IPS-NIHi7 (cell line): ENCODE measurements at regions not wholly inside any gene's neighbourhood (a gene's known extent, or its start where the extent isn't known, plus 50 kb on each side); places are given as distances from the start of the nearest gene placed in this dataset.
"Not testable (repeated sequence)": the region's sequence is repeated elsewhere in the genome, so short reads cannot be mapped to it uniquely, and the experiment has no call there.

Source experiments
- DNase-seq: peaks from one replicate; pipeline ENCODE4 v3.0.0; 2012; ENCODE audit warnings: mixed read lengths; ENCODE audit errors: extremely low spot score

GRCh38 chr6:134787261-134787877 lies 162.5 kb downstream of the ALDH8A1 start:
- DNase-seq = no peak

GRCh38 chr6:134784336-134784735 lies 165.6 kb downstream of the ALDH8A1 start:
- no peak for DNase-seq

DNA sequence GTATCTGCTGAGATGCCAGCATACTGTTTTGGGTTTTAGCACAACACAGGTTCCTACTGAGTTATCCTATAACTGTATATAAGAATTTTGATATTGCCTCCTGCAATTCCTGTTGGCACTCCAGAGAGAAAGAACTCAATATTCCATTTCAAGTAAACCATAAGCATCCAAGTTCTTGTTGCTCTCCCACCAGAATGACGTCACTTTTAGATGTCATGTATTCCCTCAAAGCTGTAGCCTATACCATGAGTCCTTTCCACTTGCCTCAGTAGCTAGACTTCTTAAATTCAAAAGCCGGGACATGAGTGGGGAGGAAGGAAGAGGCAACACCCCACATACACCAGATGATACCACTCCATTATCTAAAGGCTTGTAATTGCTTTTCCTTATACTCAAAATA lies 171.5 kb downstream of the ALDH8A1 start:
- DNase-seq = no peak

DNA sequence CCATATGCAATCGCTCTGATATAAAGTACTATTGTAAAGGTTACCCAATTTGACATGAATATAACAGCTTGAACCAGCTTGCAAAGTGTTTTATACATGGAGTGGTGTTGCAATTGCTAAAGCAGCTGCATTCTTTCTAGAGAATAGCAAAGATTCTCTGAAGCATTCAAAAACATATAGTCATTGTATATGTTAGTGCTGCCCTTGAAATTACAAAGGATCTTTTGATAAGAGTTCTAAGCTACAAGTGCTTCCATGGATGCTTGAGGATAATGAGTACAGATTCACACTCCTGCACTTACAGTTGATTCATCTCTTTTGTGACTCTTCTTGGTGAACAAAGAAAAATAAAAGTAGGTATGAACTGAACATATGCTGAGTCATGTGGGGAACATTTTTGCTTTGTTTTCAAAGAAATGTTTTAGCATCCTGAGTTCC lies 175.7 kb downstream of the ALDH8A1 start:
- no peak for DNase-seq

DNA sequence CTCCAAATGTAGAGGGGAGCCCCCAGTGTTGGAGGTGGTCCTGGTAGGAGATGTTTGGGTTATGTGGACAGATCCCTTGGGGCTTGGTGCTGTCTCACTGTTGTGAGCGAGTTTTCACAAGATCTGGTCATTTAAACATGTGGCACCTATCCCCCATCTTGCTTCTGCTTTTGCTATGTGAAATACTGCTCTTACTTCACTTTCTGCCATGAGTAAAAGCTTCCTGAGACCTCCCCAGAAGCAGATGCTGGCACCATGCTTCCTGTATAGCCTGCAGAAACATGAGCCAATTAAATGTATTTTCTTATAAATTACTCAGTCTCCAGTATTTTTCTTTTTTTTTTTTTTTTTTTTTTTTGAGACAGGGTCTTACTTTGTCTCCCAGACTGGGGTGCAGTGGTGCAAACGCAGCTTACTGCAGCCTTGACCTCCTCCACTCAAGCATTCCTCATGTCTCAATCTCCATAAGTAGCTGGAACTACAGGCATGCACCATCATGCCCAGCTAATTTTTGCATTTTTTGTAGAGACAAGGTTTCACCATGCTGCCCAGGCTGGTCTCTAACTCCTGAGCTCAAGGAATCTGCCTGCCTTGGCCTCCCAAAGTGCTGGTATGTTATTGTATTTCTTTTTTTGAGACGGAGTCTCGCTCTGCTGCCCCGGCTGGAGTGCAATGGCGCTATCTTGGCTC lies 177.1 kb downstream of the ALDH8A1 start:
- DNase-seq = no peak

DNA sequence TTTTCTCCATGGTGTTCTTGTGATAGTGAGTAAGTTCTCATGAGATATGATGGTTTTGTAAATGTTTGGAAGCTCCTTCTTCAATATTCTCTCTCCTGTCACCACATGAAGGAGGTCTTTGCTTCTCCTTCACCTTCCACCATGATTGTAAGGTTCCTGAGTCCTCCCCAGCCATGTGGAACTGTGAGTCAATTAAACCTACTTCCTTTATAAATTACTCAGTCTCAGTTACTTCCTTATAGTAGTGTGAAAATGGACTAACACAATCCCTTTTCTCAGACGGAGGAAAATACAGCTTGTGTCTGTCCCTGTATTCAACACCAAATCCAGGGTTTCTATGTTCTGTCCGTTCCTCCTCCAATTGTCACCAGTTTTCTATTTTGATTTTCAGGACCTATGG lies 181.0 kb downstream of the ALDH8A1 start:
- no peak for DNase-seq

DNA sequence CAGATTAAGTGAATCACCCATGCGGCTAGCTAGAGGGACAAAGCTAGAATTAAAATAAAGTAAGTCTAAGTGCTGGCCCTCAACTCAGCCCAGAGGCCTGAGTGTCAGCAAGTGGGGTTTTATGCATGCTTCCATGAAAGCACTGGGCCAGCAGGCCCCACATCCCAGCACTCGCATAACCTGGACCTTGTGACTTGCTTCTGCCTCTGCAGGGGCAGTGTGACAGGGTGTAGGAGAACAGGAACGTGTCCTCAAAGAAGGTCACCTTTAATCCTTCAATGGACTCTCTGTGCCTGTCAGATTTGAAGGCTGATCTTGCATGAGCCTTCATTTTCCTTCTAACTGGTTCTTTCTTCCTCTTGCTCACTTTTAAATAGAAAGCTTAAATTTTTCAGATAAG lies 183.4 kb downstream of the ALDH8A1 start:
- no peak for DNase-seq

DNA sequence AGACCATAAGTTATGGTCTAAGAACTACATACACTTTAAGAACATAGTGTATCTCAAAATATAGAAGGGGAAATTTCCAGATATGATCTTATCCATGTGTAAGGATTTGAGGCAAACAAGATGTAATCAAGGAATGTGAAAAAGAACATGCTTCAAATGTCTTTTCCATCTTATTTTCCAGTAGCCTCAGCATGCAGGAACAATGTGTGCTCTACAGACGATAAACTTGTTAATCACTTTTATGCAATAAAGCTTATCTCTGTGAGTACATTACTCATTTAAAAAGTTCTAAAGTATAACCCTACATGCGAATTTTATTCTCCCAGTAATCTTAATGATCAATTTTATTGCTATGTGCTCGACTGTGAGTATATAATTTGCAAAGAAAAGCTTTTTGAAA lies 185.2 kb downstream of the ALDH8A1 start:
- no peak for DNase-seq

DNA sequence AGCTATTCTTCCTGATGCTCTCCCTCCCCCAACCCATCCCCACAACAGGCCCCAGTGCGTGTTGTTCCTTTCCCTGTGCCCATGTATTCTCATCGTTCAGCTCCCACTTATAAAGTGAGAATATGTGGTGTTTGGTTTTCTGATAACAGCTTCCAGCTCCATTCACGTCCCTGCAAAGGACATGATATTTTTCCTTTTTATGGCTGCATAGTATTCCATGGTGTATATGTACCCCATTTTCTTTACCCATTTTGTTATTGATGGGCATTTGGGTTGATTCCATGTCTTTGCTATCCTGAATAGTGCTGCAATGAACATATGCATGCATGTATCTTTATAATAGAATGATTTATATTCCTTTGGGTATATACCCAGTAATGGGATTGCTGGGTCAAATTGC lies 186.3 kb downstream of the ALDH8A1 start:
- DNase-seq = not testable (repeated sequence)

- DNase-seq = no peak
Observed at GRCh38 chr6:134758621-134759020, 191.3 kb downstream of the ALDH8A1 start.

DNA sequence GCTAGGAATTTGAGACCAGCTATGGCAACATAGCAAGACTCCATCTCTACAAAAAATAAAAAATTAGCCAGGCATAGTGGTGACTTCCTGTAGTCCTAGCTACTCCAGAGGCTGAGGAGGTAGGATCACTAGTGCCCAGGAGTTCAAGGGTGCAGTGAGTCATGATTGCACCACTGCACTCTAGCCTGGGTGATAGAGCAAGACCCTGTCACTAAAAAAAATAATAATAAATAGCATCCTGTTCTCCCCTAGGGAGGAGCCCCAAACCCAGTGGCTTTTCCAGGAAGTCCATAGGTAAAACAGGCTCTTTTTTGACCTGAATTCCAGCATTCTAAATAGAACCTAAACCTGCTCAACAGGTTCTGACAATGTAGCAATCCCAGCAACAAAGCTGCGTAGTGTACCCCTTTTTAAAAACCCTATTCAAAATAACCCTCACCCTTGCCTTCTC lies 192.0 kb downstream of the ALDH8A1 start:
- no peak for DNase-seq

- DNase-seq = no peak
Observed at GRCh38 chr6:134756374-134757025, 193.4 kb downstream of the ALDH8A1 start.

DNA sequence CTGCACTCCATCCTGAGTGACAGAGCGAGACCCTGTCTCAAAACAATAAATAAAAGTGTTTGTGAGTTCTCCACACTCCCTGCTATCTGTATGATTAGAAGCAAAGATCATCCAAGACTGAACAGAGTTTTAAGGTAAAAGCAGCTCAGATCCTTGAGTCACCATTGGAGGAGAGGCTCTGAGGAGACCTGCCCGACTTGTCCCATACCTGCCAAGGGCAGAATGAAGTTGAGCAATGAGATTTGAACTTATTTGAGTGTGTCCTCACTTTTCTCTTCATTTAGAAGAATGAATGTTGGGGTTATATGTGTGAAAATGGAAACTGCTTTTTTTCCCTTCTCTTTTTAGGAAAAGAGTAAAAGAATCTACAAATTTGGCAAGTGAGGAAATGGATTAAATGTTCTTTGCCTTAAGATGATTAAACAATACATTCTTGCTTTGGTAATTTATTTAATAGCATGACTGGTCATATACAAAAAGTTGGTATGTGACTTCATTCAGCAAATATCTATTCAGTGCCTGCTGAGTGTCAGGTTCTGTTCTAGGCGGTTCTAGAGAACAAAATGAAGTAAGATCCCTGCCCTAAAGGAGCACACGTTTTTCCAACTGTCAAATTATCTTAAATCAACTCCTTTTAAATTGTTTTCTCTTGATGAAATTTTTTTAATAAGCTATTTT lies 195.7 kb downstream of the ALDH8A1 start:
- DNase-seq = no peak

GRCh38 chr6:134753001-134753400 lies 196.9 kb downstream of the ALDH8A1 start:
- DNase-seq = no peak

DNA sequence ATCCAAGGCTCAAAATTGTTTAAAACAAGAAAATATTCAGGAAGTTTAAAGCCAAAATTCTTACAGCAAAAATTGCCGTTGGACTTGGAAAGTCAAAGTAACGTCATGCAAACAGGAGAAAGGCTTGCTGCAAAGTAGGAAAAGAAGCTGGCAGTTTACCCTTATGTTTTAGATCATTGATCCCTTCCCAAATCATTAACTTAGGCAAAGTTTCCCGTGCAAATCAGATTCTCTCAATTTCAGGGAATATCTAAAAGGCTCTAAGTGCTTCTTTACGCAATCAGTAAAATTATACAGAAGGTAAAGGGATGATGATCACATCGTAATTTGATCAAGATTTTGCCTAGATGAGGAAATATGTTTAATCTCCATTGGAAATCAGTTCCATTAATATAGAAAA lies 197.5 kb downstream of the ALDH8A1 start:
- DNase-seq = no peak

GRCh38 chr6:134750669-134751068 lies 199.2 kb downstream of the ALDH8A1 start:
- no peak for DNase-seq

DNA sequence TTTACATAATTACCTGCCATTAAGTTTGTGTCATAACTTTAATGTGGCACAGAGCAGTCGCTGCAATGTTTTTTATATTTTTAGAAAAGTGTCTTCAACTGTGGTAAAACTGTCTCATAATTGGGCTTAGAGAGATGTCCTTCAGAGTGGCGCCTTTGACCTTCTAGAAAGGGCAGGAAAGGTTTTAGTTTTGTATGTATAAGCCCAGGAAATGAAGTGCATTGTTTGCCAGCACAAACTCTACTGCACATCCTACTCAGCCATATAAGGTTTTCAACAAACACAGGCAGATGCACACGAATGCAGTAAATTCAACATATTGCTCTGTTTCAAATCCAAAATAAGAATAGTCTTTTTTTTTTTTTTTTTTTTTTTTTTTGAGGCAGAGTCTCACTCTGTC lies 201.4 kb downstream of the ALDH8A1 start:
- DNase-seq = no peak

DNA sequence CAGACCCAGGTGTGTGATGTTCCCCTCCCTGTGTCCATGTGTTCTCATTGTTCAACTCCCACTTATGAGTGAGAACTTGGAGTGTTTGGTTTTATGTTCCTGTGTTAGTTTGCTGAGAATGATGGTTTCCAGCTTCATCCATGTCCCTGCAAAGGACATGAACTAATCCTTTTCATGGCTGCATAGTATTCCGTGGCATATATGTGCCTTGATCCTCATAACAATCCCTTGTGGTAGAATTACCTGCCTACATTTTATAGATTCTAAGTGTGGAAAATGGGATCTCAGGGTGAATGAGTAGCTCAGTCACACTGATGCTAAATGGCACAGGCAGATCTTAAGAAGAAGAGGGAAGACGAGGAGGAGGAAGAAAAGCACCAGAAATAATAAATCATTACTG lies 202.7 kb downstream of the ALDH8A1 start:
- not testable (repeated sequence) for DNase-seq

GRCh38 chr6:134746140-134746539 lies 203.8 kb downstream of the ALDH8A1 start:
- no peak for DNase-seq

GRCh38 chr6:134745192-134745591 lies 204.7 kb downstream of the ALDH8A1 start:
- DNase-seq = not testable (repeated sequence)

- DNase-seq = no peak
Observed at GRCh38 chr6:134744301-134744700, 205.6 kb downstream of the ALDH8A1 start.

DNA sequence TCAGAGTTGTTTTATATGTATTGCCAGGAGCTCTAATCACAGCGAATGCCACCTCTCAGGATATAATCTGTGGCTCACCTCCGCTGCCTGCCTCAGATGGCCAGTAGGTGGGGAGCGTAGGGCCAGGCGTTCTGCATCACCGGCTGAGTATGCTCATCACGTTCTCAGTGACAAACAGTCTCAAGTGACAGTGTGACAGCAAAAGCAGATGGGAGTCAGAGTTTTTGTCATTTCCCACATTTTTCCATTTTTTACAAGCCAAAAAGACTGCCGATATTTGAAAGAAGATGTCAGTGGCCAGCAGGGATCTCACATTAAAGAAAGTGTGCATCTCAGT lies 208.7 kb downstream of the ALDH8A1 start:
- DNase-seq = peak; percentile 45
